K562 (cell line): ENCODE measurements at regions not wholly inside any gene's neighbourhood (a gene's known extent, or its start where the extent isn't known, plus 50 kb on each side); places are given as distances from the start of the nearest gene placed in this dataset.

Experiments used
- CTCF ChIP-seq, 3 experiments: IDR thresholded peaks in 2 of 3; conservative IDR thresholded peaks in 1 of 3; 2 replicates each; pipeline ENCODE4 v1.5.1; 2011 to 2012; ENCODE audit warnings: low read length in 3 of 3, mild to moderate bottlenecking in 3 of 3, control low read depth in 2 of 3, improper control_type of control experiment in 1 of 3, inconsistent platforms in 1 of 3, low read depth in 1 of 3, mixed read lengths in 1 of 3, moderate library complexity in 1 of 3; ENCODE audit not compliant: insufficient read depth in 2 of 3
- FOXM1 ChIP-seq, 2 experiments: fragments of 450-650 bp in 1 of 2; sonication (generic) in 1 of 2; formaldehyde crosslinking in 1 of 2; IDR thresholded peaks; 2 replicates each; pipeline versions ENCODE4 v1.6.1 to v1.9.0; 2017 to 2022; ENCODE audit warnings: low read depth in 2 of 2, mild to moderate bottlenecking in 2 of 2, missing genetic modification reagents in 1 of 2, moderate library complexity in 1 of 2
- HNRNPUL1 ChIP-seq: fragments of 200-400 bp; formaldehyde crosslinking; IDR thresholded peaks from 2 replicates; pipeline ENCODE4 v1.6.1; 2017; ENCODE audit warnings: low read length
- L3MBTL2 ChIP-seq: fragments of 450-650 bp; IDR thresholded peaks from 2 replicates; pipeline ENCODE4 v1.6.1; 2016; ENCODE audit warnings: mild to moderate bottlenecking, moderate library complexity
- MCM5 ChIP-seq: fragments of 450-650 bp; IDR thresholded peaks from 2 replicates; pipeline ENCODE4 v1.6.1; 2016; ENCODE audit warnings: low read depth
- POLR2A ChIP-seq: fragments of 450-650 bp; conservative IDR thresholded peaks from 2 replicates; pipeline ENCODE4 v1.6.1; 2016
- PRPF4 ChIP-seq: fragments of 200-400 bp; formaldehyde crosslinking; IDR thresholded peaks from one replicate; pipeline ENCODE4 v1.6.1; 2017; ENCODE audit warnings: low read length, low read depth, mild to moderate bottlenecking; ENCODE audit not compliant: insufficient read depth, poor library complexity, severe bottlenecking
- SMAD1 ChIP-seq: fragments of 150-350 bp; IDR thresholded peaks from 2 replicates; pipeline ENCODE4 v1.6.1; 2014; ENCODE audit warnings: low read length, low read depth; ENCODE audit not compliant: partially characterized antibody
- SRSF7 ChIP-seq: fragments of 200-400 bp; formaldehyde crosslinking; optimal IDR thresholded peaks from 2 replicates; pipeline ENCODE3; 2017; ENCODE audit warnings: mild to moderate bottlenecking, low read depth, low read length
- STAT6 ChIP-seq: sonication (generic); formaldehyde crosslinking; IDR thresholded peaks from 2 replicates; pipeline ENCODE4 v1.8.1; 2023; ENCODE audit warnings: mild to moderate bottlenecking, missing genetic modification reagents
- TEAD4 ChIP-seq, 2 experiments: sonication (generic) in 1 of 2; formaldehyde crosslinking in 1 of 2; IDR thresholded peaks; 2 replicates each; pipeline versions ENCODE4 v1.6.1 to v1.8.0; 2012 to 2022; ENCODE audit warnings: borderline replicate concordance in 1 of 2, inconsistent platforms in 1 of 2, low read length in 1 of 2, mild to moderate bottlenecking in 1 of 2, missing genetic modification reagents in 1 of 2
- ZNF263 ChIP-seq: sonication (generic); formaldehyde crosslinking; IDR thresholded peaks from 2 replicates; pipeline ENCODE4 v1.8.0; 2022; ENCODE audit warnings: mild to moderate bottlenecking, missing genetic modification reagents, borderline replicate concordance
- ZNF584 ChIP-seq: fragments of 200-800 bp; sonication (Bioruptor generic); IDR thresholded peaks from 2 replicates; pipeline ENCODE4 v1.6.1; 2016; ENCODE audit warnings: low read depth, mild to moderate bottlenecking, missing genetic modification characterization, missing compliant biosample characterization

GRCh38 chr14:21978184-21978998 lies 304.8 kb upstream of the OR4E1 start:
- TF ChIP-seq L3MBTL2 (no peak), STAT6 (CRISPR knock-in tag) (no peak), CTCF (IDR thresholded peaks at IDR 0.05 in 2 of 3, conservative IDR thresholded peaks at IDR 0.05 in 1 of 3; ENCODE audit: insufficient read depth in 2 of 3, low read depth in 1 of 3, low read length in 3 of 3) (peak; percentile 54 to 83 (median 68); a peak in 5 of 6 replicates), ZNF263 (no peak), SRSF7 (no peak), SMAD1 (no peak), MCM5 (no peak), TEAD4 (IDR thresholded peaks at IDR 0.05; ENCODE audit: low read length) (no peak), TEAD4 (CRISPR knock-in tag; IDR thresholded peaks at IDR 0.05; ENCODE audit: borderline replicate concordance) (no peak), PRPF4 (no peak), HNRNPUL1 (no peak), FOXM1 (IDR thresholded peaks at IDR 0.05; ENCODE audit: low read depth) (no peak), FOXM1 (CRISPR knock-in tag; IDR thresholded peaks at IDR 0.05; ENCODE audit: low read depth) (no peak), ZNF584 (CRISPR knock-in tag) (no peak), POLR2A (no peak)
